HG03175 (cell line): ENCODE measurements at regions not wholly inside any gene's neighbourhood (a gene's known extent, or its start where the extent isn't known, plus 50 kb on each side); places are given as distances from the start of the nearest gene placed in this dataset.
"Not testable (repeated sequence)": the region's sequence is repeated elsewhere in the genome, so short reads cannot be mapped to it uniquely, and the experiment has no call there.

Experiments used
- ATAC-seq: cut with Tn5 transposase; IDR thresholded peaks from one replicate; pipeline ENCODE4 v1.9.1; 2021; ENCODE audit warnings: mild to moderate bottlenecking, moderate library complexity; ENCODE audit not compliant: unreplicated experiment

- ATAC-seq, result peak; percentile 53
These were observed 315.6 kb upstream of the IL12A start for GRCh38 chr3:159672728-159673688.

GRCh38 chr3:159674583-159674982 lies 314.1 kb upstream of the IL12A start:
- no peak for ATAC-seq

GRCh38 chr3:159675285-159675684 lies 313.4 kb upstream of the IL12A start:
- no peak for ATAC-seq

- no peak for ATAC-seq
These were observed 308.7 kb upstream of the IL12A start for GRCh38 chr3:159679900-159680299.

GRCh38 chr3:159681717-159682116 lies 306.9 kb upstream of the IL12A start:
- ATAC-seq, result not testable (repeated sequence)

- ATAC-seq, result no peak
These were observed 302.8 kb upstream of the IL12A start for GRCh38 chr3:159685801-159686200.

- no peak for ATAC-seq
These were observed 295.4 kb upstream of the IL12A start for GRCh38 chr3:159693226-159693625.

GRCh38 chr3:159711560-159712333 lies 276.9 kb upstream of the IL12A start:
- ATAC-seq, result no peak

- no peak for ATAC-seq
These were observed 267.3 kb upstream of the IL12A start for GRCh38 chr3:159721324-159721723.

GRCh38 chr3:159723295-159723694 lies 265.3 kb upstream of the IL12A start:
- no peak for ATAC-seq

GRCh38 chr3:159724627-159725026 lies 264.0 kb upstream of the IL12A start:
- ATAC-seq, result no peak

- no peak for ATAC-seq
These were observed 262.2 kb upstream of the IL12A start for GRCh38 chr3:159726231-159726964.

GRCh38 chr3:159727506-159727905 lies 261.1 kb upstream of the IL12A start:
- ATAC-seq, result no peak

GRCh38 chr3:159731254-159731653 lies 257.4 kb upstream of the IL12A start:
- ATAC-seq, result no peak

GRCh38 chr3:159732172-159733111 lies 256.2 kb upstream of the IL12A start:
- ATAC-seq, result no peak

GRCh38 chr3:159733194-159733860 lies 255.3 kb upstream of the IL12A start:
- no peak for ATAC-seq

- no peak for ATAC-seq
These were observed 254.0 kb upstream of the IL12A start for GRCh38 chr3:159734681-159735080.

- ATAC-seq, result no peak
These were observed 249.5 kb upstream of the IL12A start for GRCh38 chr3:159739166-159739565.

- ATAC-seq, result no peak
These were observed 248.7 kb upstream of the IL12A start for GRCh38 chr3:159739969-159740368.

GRCh38 chr3:159741281-159741680 lies 247.4 kb upstream of the IL12A start:
- no peak for ATAC-seq
